ENCODE measurements at regions not wholly inside any gene's neighbourhood (a gene's known extent, or its start where the extent isn't known, plus 50 kb on each side); places are given as distances from the start of the nearest gene placed in this dataset.

GRCh38 chr5:82363524-82363923, 85.4 kb upstream of the RPS23 start:
- Histone ChIP-seq H3K36me3 (replicated peaks; ENCODE audit: insufficient read depth, low read length) (no peaks in the 10 kb centered on the region), H3K79me2 (ENCODE audit: low read length) (no peaks in the 10 kb centered on the region), H4K20me1 (ENCODE audit: insufficient read depth, low read length) (no peaks in the 10 kb centered on the region), H3K4me3 (ENCODE audit: low read length) (no peak overlapping the region), H3K9me3 (replicated peaks; ENCODE audit: insufficient read depth, low read length) (no peaks in the 10 kb centered on the region), H3K27ac (ENCODE audit: low read length) (no peak overlapping the region), H3K9ac (ENCODE audit: low read length) (no peak overlapping the region), H3K4me2 (ENCODE audit: low read depth, low read length) (no peak overlapping the region), H3K27me3 (replicated peaks; ENCODE audit: insufficient read depth, low read length) (no peaks in the 10 kb centered on the region), H3F3A (ENCODE audit: insufficient read depth, low read length) (no peaks in the 10 kb centered on the region), H3K4me1 (ENCODE audit: low read length) (no peaks in the 10 kb centered on the region), H3K9me2 (replicated peaks; ENCODE audit: insufficient read depth, low read length) (no peaks in the 10 kb centered on the region), H2AFZ (ENCODE audit: low read length) (no peak overlapping the region)
- TF ChIP-seq EZH2 (optimal IDR thresholded peaks at IDR 0.05; ENCODE audit: low read depth, low read length) (no peak), CTCF (IDR thresholded peaks at IDR 0.05; ENCODE audit: low read length) (no peak), EZH2phosphoT487 (IDR thresholded peaks at IDR 0.05; ENCODE audit: low read length) (no peak)
- DNase-seq, result no peak

GRCh38 chr5:82362636-82363035, 84.5 kb upstream of the RPS23 start:
- Histone ChIP-seq H3K4me2 (ENCODE audit: low read depth, low read length) (no peak overlapping the region), H3K27ac (ENCODE audit: low read length) (no peak overlapping the region), H3K9me2 (replicated peaks; ENCODE audit: insufficient read depth, low read length) (no peaks in the 10 kb centered on the region), H3K4me3 (ENCODE audit: low read length) (no peak overlapping the region), H3F3A (ENCODE audit: insufficient read depth, low read length) (no peaks in the 10 kb centered on the region), H3K36me3 (replicated peaks; ENCODE audit: insufficient read depth, low read length) (no peaks in the 10 kb centered on the region), H3K4me1 (ENCODE audit: low read length) (no peaks in the 10 kb centered on the region), H2AFZ (ENCODE audit: low read length) (no peak overlapping the region), H3K9me3 (replicated peaks; ENCODE audit: insufficient read depth, low read length) (no peaks in the 10 kb centered on the region), H3K27me3 (replicated peaks; ENCODE audit: insufficient read depth, low read length) (no peaks in the 10 kb centered on the region), H3K79me2 (ENCODE audit: low read length) (no peaks in the 10 kb centered on the region), H3K9ac (ENCODE audit: low read length) (no peak overlapping the region), H4K20me1 (ENCODE audit: insufficient read depth, low read length) (no peaks in the 10 kb centered on the region)
- TF ChIP-seq EZH2phosphoT487 (IDR thresholded peaks at IDR 0.05; ENCODE audit: low read length) (no peak), EZH2 (optimal IDR thresholded peaks at IDR 0.05; ENCODE audit: low read depth, low read length) (no peak), CTCF (IDR thresholded peaks at IDR 0.05; ENCODE audit: low read length) (no peak)
- no peak for DNase-seq

GRCh38 chr5:82360022-82360421, 81.9 kb upstream of the RPS23 start:
- Histone ChIP-seq H3K27ac (ENCODE audit: low read length) (no peak overlapping the region), H4K20me1 (ENCODE audit: insufficient read depth, low read length) (no peaks in the 10 kb centered on the region), H3K9me3 (replicated peaks; ENCODE audit: insufficient read depth, low read length) (no peaks in the 10 kb centered on the region), H3K4me2 (ENCODE audit: low read depth, low read length) (no peak overlapping the region), H3K4me3 (ENCODE audit: low read length) (no peak overlapping the region), H3K9ac (ENCODE audit: low read length) (no peak overlapping the region), H3K36me3 (replicated peaks; ENCODE audit: insufficient read depth, low read length) (no peaks in the 10 kb centered on the region), H3F3A (ENCODE audit: insufficient read depth, low read length) (no peaks in the 10 kb centered on the region), H3K9me2 (replicated peaks; ENCODE audit: insufficient read depth, low read length) (no peaks in the 10 kb centered on the region), H2AFZ (ENCODE audit: low read length) (no peak overlapping the region), H3K4me1 (ENCODE audit: low read length) (no peaks in the 10 kb centered on the region), H3K79me2 (ENCODE audit: low read length) (no peaks in the 10 kb centered on the region), H3K27me3 (replicated peaks; ENCODE audit: insufficient read depth, low read length) (no peaks in the 10 kb centered on the region)
- DNase-seq, result no peak
- TF ChIP-seq CTCF (IDR thresholded peaks at IDR 0.05; ENCODE audit: low read length) (no peak), EZH2 (optimal IDR thresholded peaks at IDR 0.05; ENCODE audit: low read depth, low read length) (no peak), EZH2phosphoT487 (IDR thresholded peaks at IDR 0.05; ENCODE audit: low read length) (no peak)

All from MM.1S (cell line).